HG03095 (cell line): ENCODE measurements at regions not wholly inside any gene's neighbourhood (a gene's known extent, or its start where the extent isn't known, plus 50 kb on each side); places are given as distances from the start of the nearest gene placed in this dataset.
"Not testable (repeated sequence)": the region's sequence is repeated elsewhere in the genome, so short reads cannot be mapped to it uniquely, and the experiment has no call there.

ENCODE experiments used
- ATAC-seq: cut with Tn5 transposase; IDR thresholded peaks from one replicate; pipeline ENCODE4 v1.9.1; 2021; ENCODE audit warnings: moderate library complexity; ENCODE audit not compliant: unreplicated experiment

- no peak for ATAC-seq
Observed at GRCh38 chr3:162601101-162601670, 1104.6 kb downstream of the OTOL1 start.

GRCh38 chr3:162602619-162603018 lies 1106.0 kb downstream of the OTOL1 start:
- no peak for ATAC-seq

- no peak for ATAC-seq
Observed at GRCh38 chr3:162605651-162606204, 1109.1 kb downstream of the OTOL1 start.

DNA sequence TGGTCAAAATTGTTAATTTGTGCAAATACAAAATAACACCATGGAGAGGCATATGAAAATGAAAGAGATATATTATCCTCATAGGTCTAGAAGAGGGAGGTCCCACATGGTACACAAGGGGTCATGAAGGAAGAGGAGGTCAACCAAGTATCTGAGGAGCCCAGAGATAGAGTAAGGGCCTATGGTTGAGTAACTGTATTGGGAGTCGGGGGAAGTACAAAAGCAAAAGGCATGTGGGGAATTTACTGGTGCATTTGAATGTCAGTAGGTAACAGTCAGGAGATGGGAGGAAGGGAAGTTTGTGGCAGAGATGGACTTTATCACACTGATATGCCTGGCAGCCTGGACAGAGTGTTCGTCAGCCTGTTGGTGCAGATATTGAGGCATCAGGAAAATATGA lies 1113.7 kb downstream of the OTOL1 start:
- ATAC-seq, result no peak

- ATAC-seq, result no peak
Observed at GRCh38 chr3:162612991-162613390, 1116.4 kb downstream of the OTOL1 start.

DNA sequence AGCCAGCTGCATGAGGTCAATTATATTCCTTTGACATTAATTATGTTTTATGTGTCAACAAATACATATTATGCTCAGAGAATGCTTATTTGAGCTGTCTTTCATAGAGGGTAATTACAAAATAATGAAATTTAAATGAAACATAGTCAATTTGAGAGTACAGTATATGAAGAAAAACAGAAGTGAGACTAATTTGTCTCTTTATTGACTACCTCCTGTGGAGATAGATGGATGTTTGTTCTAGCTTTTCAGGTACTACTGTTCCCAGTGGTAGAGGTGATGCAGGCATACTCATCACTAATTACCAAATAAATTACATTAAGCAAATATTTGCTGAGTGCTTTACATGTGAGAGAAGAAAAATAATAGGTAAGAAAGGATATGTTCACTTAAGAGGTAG lies 1129.6 kb downstream of the OTOL1 start:
- no peak for ATAC-seq

DNA sequence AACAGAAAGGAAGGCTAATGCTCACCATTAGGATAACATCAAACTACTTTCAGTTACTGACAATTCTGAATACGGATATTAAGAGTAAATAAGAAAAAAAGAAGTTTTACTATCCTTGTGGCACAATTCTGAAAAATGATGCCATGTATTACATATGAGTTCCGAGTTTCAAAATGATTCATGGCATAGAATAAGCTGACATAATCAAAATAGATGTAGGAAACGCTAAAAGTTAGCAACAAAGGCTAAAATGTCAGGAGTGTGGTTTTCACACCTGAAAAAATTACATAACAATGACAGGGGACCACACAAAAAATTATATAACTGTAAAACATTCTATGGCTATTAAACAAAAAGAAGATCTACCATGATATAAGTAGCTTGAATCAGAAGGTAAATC lies 1131.9 kb downstream of the OTOL1 start:
- ATAC-seq, result no peak

GRCh38 chr3:162629372-162629771 lies 1132.8 kb downstream of the OTOL1 start:
- no peak for ATAC-seq

DNA sequence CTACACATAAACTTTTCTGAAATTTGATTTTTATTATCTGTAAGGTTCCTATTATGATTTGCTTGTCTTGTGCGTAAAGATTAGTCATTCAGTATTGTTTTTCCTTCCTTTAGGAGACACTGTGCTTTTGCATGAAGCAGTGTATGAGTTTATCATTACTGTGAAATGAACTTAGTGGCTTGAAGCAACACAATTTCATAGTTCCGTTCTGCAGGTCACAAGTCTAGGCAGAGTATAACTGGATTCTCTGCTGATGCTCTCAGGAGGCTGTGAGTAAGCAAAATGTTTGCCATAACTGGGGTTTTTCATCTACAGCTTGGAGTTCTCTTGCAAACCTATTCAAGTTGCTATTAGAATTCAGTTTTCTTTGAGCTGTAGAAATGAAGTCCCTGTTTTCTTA lies 1136.1 kb downstream of the OTOL1 start:
- ATAC-seq, result no peak

- ATAC-seq, result not testable (repeated sequence)
Observed at GRCh38 chr3:162640208-162640607, 1143.6 kb downstream of the OTOL1 start.

DNA sequence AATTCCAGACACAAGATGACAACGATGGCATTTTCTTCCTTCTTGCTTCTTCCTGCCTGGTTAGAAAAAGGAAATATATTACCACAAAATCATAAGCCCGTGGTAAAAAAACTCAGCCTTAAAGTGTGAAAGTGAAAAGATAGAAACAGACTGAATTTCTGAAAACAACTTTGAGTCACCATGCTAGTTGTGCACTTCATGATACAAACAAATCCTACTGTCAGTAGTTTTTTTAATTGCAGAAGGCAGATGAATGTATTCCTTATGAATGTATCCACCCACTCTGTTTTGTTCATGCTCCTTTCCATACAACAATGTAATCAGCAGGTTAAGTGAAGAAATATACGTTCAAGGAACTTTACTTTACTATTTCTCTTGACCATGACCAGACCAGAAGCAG lies 1144.7 kb downstream of the OTOL1 start:
- no peak for ATAC-seq

DNA sequence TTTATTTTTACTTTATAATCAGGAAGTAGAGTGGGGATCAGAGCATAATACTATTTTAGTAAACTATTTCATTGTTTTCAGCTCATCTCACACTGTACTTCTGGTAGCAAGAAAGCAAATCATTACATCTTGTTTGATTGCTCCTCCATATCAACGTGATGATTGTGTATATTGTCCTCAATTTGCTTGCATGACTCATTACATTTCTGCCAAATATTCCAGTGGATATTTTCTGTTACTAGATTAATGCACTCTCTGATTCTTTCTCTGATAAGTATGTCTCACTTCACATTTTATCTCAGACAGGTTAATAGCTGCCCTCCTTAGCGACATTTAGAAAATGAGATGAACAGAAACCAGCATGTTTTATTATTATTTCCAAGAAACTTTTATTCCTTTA lies 1145.3 kb downstream of the OTOL1 start:
- ATAC-seq, result no peak

DNA sequence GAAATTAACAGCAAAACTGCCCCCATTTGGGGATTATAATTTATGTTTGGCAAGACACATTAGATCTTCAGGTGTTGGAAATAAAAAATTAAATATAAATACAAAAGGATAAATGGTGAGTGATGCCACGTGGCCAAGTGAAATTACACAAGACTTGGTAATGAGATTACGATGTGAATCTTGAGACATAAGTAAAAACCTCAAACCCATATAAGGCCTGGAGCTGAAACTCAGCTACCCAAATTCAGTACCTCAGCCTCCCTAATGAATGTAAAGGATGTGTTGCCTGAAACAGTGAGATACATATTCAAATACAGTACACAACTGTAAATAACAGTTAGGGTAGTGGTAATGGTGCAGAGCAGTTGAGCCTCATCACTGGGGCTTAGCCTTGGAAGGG lies 1146.6 kb downstream of the OTOL1 start:
- no peak for ATAC-seq

- no peak for ATAC-seq
Observed at GRCh38 chr3:162647321-162647720, 1150.7 kb downstream of the OTOL1 start.

- no peak for ATAC-seq
Observed at GRCh38 chr3:162658003-162658402, 1161.4 kb downstream of the OTOL1 start.

GRCh38 chr3:162665684-162666391 lies 1169.2 kb downstream of the OTOL1 start:
- no peak for ATAC-seq

GRCh38 chr3:162666835-162667234 lies 1170.2 kb downstream of the OTOL1 start:
- ATAC-seq, result no peak

- ATAC-seq, result no peak
Observed at GRCh38 chr3:162670181-162670580, 1173.6 kb downstream of the OTOL1 start.

GRCh38 chr3:162677475-162677874 lies 1180.9 kb downstream of the OTOL1 start:
- no peak for ATAC-seq

- no peak for ATAC-seq
Observed at GRCh38 chr3:162678941-162679340, 1182.3 kb downstream of the OTOL1 start.

- no peak for ATAC-seq
Observed at GRCh38 chr3:162684260-162684659, 1187.7 kb downstream of the OTOL1 start.

DNA sequence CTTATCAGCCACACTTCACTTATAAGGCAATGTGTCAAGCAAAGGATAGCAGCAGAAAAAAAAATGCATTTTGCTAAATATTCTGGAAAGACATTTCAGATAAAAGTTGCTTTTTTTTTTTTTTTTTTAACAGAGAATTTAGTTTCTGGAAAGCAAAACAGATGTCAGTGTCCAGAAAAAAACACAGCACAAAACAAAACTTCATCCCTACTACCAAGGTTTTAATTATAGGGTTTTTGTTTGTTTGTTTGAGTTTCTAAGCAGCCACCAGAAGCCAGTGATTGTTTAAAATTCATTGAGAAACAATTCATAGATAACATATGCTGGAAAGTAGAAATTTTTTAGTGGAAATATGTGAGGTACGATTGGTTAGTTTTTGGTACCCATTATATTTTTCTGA lies 1202.7 kb downstream of the OTOL1 start:
- ATAC-seq, result no peak

DNA sequence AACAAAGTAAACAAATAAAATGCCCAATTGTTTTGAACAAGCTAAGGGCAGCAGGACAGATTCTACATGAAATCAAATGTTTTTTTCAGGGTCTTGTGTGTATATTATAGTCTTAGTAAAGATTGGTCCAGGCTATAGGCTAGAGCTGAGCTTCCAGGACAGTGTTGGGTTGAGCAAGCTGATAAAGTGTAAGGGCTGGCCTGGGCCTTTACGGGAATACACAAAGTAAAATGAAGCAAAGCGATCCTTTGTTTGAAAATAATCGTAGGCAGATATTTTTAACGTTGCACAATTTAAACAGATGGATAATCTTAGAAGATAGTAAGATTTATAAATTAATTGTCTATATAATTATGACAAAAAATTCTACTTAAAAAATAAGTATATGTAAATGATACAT lies 1204.6 kb downstream of the OTOL1 start:
- ATAC-seq, result no peak
